GM10266 (cell line): ENCODE measurements at regions not wholly inside any gene's neighbourhood (a gene's known extent, or its start where the extent isn't known, plus 50 kb on each side); places are given as distances from the start of the nearest gene placed in this dataset.

Experiments used
- DNase-seq: peaks from one replicate; pipeline ENCODE4 v3.0.0; 2012; ENCODE audit errors: extremely low spot score
- TF ChIP-seq, protein P1 (sequence below): IDR thresholded peaks from 2 replicates; pipeline ENCODE4 v1.5.1; 2012; ENCODE audit warnings: mild to moderate bottlenecking, low read depth; ENCODE audit not compliant: control insufficient read depth, insufficient read depth; ENCODE audit errors: missing control alignments

DNA sequence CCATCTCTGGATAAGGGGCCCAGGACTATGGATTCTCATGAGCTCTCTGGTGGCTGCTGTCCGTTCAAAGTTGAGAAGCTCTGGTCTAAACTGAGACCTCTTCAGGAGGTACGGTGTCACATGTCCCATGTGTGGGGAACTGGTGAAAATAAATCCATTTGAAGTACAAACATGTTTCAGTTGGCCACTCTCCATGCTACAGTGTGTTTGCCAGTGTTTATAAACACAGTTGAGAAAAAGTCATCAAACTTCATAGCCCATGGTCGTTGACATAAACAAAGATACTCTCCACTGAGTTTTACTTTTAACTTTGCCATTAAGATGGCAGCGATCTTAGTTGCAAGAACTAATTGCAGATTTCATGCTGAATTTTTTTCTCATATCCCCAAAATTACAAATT, 72.8 kb downstream of the PSMG1 start:
- TF ChIP-seq, protein P1, sequence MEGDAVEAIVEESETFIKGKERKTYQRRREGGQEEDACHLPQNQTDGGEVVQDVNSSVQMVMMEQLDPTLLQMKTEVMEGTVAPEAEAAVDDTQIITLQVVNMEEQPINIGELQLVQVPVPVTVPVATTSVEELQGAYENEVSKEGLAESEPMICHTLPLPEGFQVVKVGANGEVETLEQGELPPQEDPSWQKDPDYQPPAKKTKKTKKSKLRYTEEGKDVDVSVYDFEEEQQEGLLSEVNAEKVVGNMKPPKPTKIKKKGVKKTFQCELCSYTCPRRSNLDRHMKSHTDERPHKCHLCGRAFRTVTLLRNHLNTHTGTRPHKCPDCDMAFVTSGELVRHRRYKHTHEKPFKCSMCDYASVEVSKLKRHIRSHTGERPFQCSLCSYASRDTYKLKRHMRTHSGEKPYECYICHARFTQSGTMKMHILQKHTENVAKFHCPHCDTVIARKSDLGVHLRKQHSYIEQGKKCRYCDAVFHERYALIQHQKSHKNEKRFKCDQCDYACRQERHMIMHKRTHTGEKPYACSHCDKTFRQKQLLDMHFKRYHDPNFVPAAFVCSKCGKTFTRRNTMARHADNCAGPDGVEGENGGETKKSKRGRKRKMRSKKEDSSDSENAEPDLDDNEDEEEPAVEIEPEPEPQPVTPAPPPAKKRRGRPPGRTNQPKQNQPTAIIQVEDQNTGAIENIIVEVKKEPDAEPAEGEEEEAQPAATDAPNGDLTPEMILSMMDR, result no peak
- no peak for DNase-seq

DNA sequence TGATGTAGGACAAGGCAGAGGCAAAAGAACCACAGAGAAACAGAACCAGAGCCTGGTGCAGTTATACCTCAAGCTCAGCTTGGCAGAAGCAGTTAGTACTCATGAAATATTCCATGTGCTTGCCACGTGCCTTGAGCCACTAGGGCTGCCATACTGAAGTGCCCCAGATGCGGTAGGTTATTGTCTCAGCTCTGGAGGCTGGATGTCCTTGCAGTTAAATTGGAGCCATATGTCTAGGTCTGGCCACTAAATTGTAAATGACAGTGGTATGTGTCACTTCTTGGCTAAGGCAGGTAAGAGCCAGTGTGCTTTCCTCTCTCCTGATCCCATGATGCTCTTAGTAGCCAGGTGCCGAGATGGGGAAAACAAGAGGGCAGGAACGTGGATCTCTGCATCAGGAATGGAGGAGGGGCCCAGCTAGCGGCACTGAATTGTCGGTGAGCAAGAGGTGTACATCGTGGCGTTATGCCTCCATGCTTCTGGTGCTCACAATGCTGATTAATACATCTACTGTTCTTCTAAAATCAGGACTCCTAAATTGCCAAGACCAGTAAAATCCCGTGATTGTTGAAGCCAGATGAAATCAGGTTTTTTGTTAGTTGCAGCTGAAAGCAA, 73.5 kb downstream of the PSMG1 start:
- TF ChIP-seq, protein P1, result no peak
- DNase-seq, result no peak

DNA sequence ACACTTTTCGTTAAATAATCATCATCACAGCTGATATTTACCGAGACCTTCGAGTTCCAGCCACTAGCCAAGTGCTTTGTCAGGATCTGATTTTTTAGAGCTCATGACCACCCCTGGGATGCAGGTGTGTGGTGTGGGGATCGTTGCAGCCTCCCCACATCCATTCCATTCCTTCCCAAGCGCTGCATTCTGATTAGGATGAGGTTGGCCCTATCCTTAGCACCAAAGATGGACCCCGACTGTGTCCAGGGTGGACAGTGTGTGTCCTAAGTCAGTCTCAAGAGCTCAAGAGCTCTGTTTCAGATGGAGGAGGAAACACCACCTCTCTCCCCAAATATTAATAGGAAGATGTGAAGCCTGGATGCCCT, 74.1 kb downstream of the PSMG1 start:
- no peak for DNase-seq
- TF ChIP-seq, protein P1, result no peak

DNA sequence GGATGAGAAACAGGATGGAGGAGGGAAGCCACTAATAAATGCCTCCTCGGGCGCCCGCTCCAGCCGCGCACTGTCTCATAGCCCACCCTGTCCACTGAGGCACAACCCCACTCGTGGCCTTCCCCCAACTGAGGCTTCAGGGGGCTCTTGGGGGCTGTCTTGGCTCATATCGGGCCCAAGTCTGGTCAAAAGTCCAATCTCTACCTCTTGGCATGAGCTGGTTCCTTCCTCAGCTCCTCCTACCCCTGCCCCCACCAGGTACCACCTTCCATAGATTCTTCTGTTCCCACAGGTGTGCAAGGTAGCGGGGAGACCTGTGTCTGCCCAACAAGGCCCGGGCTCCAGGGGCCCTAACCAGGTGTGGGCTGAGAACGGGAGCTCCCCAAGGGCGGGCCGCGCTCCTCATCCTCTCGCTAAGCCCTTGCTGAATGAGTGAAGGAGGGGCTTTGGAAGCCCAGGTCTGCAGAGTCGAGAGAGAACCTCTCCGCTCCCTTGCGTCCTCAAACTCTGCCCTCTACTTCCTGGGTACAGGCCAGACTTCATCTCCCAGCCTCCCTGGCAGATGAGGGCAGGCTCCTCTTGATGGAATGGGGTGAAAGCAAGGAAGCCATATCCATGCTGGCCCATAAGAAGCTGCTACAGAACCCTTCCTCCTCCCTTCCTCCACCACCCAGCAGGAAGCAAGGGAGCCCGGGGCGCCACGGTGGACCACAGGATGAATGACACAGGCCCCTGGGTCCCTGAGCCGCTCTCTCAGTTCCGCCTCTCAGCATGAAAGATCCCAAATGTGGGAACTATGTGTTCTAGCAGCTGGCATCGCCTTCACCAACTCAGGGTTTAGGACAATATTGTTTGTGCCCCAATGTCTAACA, 74.7 kb downstream of the PSMG1 start:
- TF ChIP-seq, protein P1, result no peak
- DNase-seq, result no peak

DNA sequence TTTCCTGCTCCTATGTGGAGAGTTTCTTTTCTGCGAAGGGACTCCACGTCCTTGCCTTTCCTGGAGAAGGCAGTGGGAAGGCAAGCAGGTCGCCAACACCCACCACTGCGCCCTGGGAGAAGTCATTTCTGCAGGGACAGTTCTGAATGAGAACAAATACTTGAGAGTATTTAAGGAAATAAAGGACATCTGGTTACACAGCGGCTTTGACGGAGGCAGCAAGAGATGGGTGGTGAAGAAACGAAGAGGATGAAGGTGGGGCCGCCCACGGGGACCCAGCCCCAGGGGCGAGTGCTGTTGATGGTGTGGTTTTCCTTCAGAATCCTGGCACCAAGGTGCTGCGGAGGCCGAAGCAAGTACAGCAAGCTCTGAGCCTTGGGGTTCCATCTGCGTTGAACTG, 75.5 kb downstream of the PSMG1 start:
- DNase-seq, result no peak
- TF ChIP-seq, protein P1, result no peak

DNA sequence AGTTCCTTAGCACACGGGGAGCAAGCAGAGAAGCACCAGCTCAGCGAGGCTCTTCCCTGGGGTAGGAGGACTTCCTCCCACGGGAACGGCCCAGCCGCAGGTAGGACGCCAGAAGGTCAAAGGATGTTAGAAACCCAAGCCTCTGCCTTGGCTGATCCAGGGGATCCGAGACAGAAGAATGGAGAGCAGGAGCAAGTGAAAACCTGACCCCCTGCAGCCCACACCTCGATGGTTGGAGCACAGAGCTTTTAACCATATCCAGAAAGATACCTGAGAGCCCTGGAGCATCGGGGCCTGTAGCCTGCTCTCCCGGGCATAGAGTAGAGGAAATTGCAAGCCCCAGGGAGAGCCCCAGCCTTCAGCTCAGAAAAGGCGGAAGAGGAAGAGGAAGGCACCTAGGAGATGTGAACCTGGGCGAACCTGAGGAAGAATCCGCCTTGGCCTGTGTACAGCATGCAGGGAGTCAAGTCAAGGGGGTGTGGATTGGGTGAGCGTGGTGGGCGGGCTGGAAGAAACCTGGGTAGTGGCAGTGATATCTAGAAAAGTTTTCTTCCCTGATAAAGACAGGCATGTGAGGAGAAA, 76.3 kb downstream of the PSMG1 start:
- DNase-seq, result no peak
- TF ChIP-seq, protein P1, result no peak

DNA sequence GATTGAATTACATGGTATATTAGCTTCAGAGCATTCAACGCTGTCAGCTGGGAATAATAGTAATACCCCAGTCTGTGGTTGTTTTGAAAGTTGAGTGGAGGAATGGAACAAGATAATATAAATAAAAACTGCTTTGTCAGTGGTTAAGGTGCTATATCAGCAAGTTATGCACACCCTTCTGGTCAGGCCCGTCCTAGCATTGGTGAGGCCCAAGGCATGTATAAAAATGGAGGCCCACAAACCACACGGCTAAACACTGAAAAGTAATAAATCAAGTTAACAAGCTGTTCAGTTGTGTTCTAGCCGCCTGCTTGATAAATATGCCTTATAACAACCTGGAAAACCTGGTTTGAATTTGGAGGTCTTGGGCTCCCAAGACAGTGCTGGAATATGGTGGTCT, 77.4 kb downstream of the PSMG1 start:
- TF ChIP-seq, protein P1, result no peak

More for the DNA sequence above, 77.4 kb downstream of the PSMG1 start:
- DNase-seq, result no peak
